ENCODE measurements at regions not wholly inside any gene's neighbourhood (a gene's known extent, or its start where the extent isn't known, plus 50 kb on each side); places are given as distances from the start of the nearest gene placed in this dataset.

- no peak overlapping the region for H3K4me3 ChIP-seq (replicated peaks in 1 of 3; ENCODE audit: insufficient read depth in 1 of 3, low read depth in 1 of 3, low read length in 3 of 3)
- DNase-seq (ENCODE audit: low read depth, low spot score) (no peak), FAIRE-seq (no peak)
- no peaks in the 10 kb centered on the region for H3K9me3 ChIP-seq (replicated peaks; ENCODE audit: control insufficient read depth, insufficient read depth, low read length)
- POLR2A ChIA-PET, result no interaction called here
- TF ChIP-seq GATA2 (IDR thresholded peaks at IDR 0.05; ENCODE audit: insufficient read depth, insufficient read length, low read depth, low read length) (no peak), EZH2 (IDR thresholded peaks at IDR 0.05; ENCODE audit: borderline replicate concordance, low read depth, low read length, severe bottlenecking) (no peak), POLR2A (IDR thresholded peaks at IDR 0.05; ENCODE audit: low read depth, low read length) (no peak), MYC (IDR thresholded peaks at IDR 0.05; ENCODE audit: low read depth, low read length) (no peak), FOS (IDR thresholded peaks at IDR 0.05; ENCODE audit: borderline replicate concordance, insufficient read depth, low read length) (no peak), POLR2AphosphoS5 (IDR thresholded peaks at IDR 0.05; ENCODE audit: insufficient read depth, low read depth, low read length) (no peak), JUN (IDR thresholded peaks at IDR 0.05; ENCODE audit: borderline replicate concordance, insufficient read depth, insufficient read length, low read depth) (no peak), CTCF (IDR thresholded peaks at IDR 0.05; ENCODE audit: extremely low read depth in 1 of 2, insufficient read depth in 1 of 2, low read depth in 1 of 2, low read length in 2 of 2) (no peak), MAX (IDR thresholded peaks at IDR 0.05; ENCODE audit: insufficient read depth, insufficient read length) (no peak)
- H4K20me1 ChIP-seq (replicated peaks; ENCODE audit: control insufficient read depth, extremely low read depth, insufficient read depth, low read length), result no peaks in the 10 kb centered on the region
- intact Hi-C loops (cut with micrococcal nuclease) (loop anchor here (10.0 kb wide), 1 partner anchor 326 kb away; no protein-coding TSS in a partner anchor), dilution Hi-C loops (cut with MboI; ENCODE audit: extremely low pct_ligation_motif_present, low sequenced_read_pairs) (no loop called here)
- BruUV-seq (replicated peaks), result no TSS peak
- no peak overlapping the region for H3K9ac ChIP-seq (replicated peaks; ENCODE audit: extremely low read depth, insufficient read depth, low read length)
- H2AFZ ChIP-seq (ENCODE audit: low read depth, low read length), result no peak overlapping the region
- peaks cover 0 to 2% of the 10 kb centered on the region in 2 experiments for H3K27me3 ChIP-seq (ENCODE audit: control insufficient read depth in 2 of 2, insufficient read depth in 2 of 2, low read length in 2 of 2)
- H3K4me1 ChIP-seq (ENCODE audit: control insufficient read depth, extremely low read depth, insufficient read depth, low read length), result no peaks in the 10 kb centered on the region
- H3K9me1 ChIP-seq (replicated peaks; ENCODE audit: control insufficient read depth, extremely low read depth, insufficient read depth, low read length), result no peaks in the 10 kb centered on the region
- CTCF ChIA-PET, result interaction anchor here (1.3 to 1.4 kb wide), 2 partner anchors 12 to 327 kb away, joined by 3 read pairs; no protein-coding TSS in a partner anchor
- no peak overlapping the region for H3K27ac ChIP-seq (ENCODE audit: insufficient read depth, low read depth, low read length)
- H3K36me3 ChIP-seq (ENCODE audit: control insufficient read depth in 2 of 2, extremely low read depth in 1 of 2, insufficient read depth in 2 of 2, low read length in 2 of 2), result no peaks in the 10 kb centered on the region
- no peaks in the 10 kb centered on the region for H3K79me2 ChIP-seq (ENCODE audit: control insufficient read depth, insufficient read depth, low read length)
- no peak overlapping the region for H3K4me2 ChIP-seq (ENCODE audit: insufficient read depth, low read length)
Measured at GRCh38 chr18:25568986-25569385, 217.0 kb upstream of the ZNF521 start.
